ENCODE measurements at regions not wholly inside any gene's neighbourhood (a gene's known extent, or its start where the extent isn't known, plus 50 kb on each side); places are given as distances from the start of the nearest gene placed in this dataset.
"Not testable (repeated sequence)": the region's sequence is repeated elsewhere in the genome, so short reads cannot be mapped to it uniquely, and the experiment has no call there.

DNA sequence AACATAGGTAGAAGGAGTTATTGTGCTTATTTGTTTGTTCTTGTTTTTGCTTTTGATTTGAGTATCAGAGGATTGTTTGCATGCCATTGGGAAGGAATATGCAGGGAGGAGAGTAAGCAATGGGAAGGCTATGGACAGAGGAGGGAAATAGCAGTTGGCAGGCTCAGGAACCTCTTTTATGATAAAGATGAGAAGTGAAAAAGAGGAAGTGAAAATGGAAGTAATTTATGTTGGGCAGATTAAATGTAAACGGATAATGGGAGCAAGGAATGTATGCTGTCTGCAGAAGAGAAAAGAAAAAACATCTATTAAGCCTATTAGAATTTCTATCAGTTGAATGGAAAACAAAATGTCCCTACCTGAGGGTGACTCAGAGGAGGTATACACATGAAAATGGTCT lies 90.1 kb upstream of the NPSR1 start:
- no peaks in the 10 kb centered on the region for H3K36me3 ChIP-seq (ENCODE audit: insufficient read depth, low read length)
- no peaks in the 10 kb centered on the region for H3F3A ChIP-seq (ENCODE audit: low read depth)
- H3K4me3 ChIP-seq (ENCODE audit: low read length, poor library complexity, severe bottlenecking), result no peak overlapping the region
- no peaks in the 10 kb centered on the region for H3K79me2 ChIP-seq (ENCODE audit: insufficient read depth, low read length)
- TF ChIP-seq, protein P1, sequence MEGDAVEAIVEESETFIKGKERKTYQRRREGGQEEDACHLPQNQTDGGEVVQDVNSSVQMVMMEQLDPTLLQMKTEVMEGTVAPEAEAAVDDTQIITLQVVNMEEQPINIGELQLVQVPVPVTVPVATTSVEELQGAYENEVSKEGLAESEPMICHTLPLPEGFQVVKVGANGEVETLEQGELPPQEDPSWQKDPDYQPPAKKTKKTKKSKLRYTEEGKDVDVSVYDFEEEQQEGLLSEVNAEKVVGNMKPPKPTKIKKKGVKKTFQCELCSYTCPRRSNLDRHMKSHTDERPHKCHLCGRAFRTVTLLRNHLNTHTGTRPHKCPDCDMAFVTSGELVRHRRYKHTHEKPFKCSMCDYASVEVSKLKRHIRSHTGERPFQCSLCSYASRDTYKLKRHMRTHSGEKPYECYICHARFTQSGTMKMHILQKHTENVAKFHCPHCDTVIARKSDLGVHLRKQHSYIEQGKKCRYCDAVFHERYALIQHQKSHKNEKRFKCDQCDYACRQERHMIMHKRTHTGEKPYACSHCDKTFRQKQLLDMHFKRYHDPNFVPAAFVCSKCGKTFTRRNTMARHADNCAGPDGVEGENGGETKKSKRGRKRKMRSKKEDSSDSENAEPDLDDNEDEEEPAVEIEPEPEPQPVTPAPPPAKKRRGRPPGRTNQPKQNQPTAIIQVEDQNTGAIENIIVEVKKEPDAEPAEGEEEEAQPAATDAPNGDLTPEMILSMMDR (conservative IDR thresholded peaks at IDR 0.05; ENCODE audit: low read length), result no peak
- no peak for TF ChIP-seq EZH2phosphoT487 (IDR thresholded peaks at IDR 0.05; ENCODE audit: borderline replicate concordance)
- H3K9me3 ChIP-seq (ENCODE audit: insufficient read depth, low read depth, low read length), result no peaks in the 10 kb centered on the region
- H3K27me3 ChIP-seq (ENCODE audit: insufficient read depth, low read length, poor library complexity, severe bottlenecking), result no peaks in the 10 kb centered on the region
- no peak overlapping the region for H2AFZ ChIP-seq (ENCODE audit: low read length)
- H4K20me1 ChIP-seq (ENCODE audit: insufficient read depth, low read length, poor library complexity, severe bottlenecking), result no peaks in the 10 kb centered on the region
- no peaks in the 10 kb centered on the region for H3K4me1 ChIP-seq (ENCODE audit: insufficient read depth, low read length, poor library complexity, severe bottlenecking)
- H3K9me2 ChIP-seq (replicated peaks; ENCODE audit: low read depth, low read length), result no peaks in the 10 kb centered on the region
- H3K4me2 ChIP-seq (ENCODE audit: low read depth, low read length, poor library complexity, severe bottlenecking), result no peak overlapping the region
- H3K9ac ChIP-seq (ENCODE audit: low read depth, low read length, poor library complexity, severe bottlenecking), result no peak overlapping the region

GRCh38 chr7:34569975-34570699 lies 87.9 kb upstream of the NPSR1 start:
- Histone ChIP-seq H3K9me3 (ENCODE audit: insufficient read depth, low read depth, low read length) (no peaks in the 10 kb centered on the region), H3K27me3 (ENCODE audit: insufficient read depth, low read length, poor library complexity, severe bottlenecking) (no peaks in the 10 kb centered on the region), H3K79me2 (ENCODE audit: insufficient read depth, low read length) (no peaks in the 10 kb centered on the region), H2AFZ (ENCODE audit: low read length) (no peak overlapping the region), H3K4me1 (ENCODE audit: insufficient read depth, low read length, poor library complexity, severe bottlenecking) (no peaks in the 10 kb centered on the region), H3K9ac (ENCODE audit: low read depth, low read length, poor library complexity, severe bottlenecking) (no peak overlapping the region), H3K4me3 (ENCODE audit: low read length, poor library complexity, severe bottlenecking) (no peak overlapping the region), H3K9me2 (replicated peaks; ENCODE audit: low read depth, low read length) (no peaks in the 10 kb centered on the region), H4K20me1 (ENCODE audit: insufficient read depth, low read length, poor library complexity, severe bottlenecking) (no peaks in the 10 kb centered on the region), H3K4me2 (ENCODE audit: low read depth, low read length, poor library complexity, severe bottlenecking) (no peak overlapping the region), H3F3A (ENCODE audit: low read depth) (no peaks in the 10 kb centered on the region), H3K36me3 (ENCODE audit: insufficient read depth, low read length) (no peaks in the 10 kb centered on the region)
- TF ChIP-seq, protein P1 (conservative IDR thresholded peaks at IDR 0.05; ENCODE audit: low read length), result no peak
- TF ChIP-seq EZH2phosphoT487 (IDR thresholded peaks at IDR 0.05; ENCODE audit: borderline replicate concordance), result no peak

DNA sequence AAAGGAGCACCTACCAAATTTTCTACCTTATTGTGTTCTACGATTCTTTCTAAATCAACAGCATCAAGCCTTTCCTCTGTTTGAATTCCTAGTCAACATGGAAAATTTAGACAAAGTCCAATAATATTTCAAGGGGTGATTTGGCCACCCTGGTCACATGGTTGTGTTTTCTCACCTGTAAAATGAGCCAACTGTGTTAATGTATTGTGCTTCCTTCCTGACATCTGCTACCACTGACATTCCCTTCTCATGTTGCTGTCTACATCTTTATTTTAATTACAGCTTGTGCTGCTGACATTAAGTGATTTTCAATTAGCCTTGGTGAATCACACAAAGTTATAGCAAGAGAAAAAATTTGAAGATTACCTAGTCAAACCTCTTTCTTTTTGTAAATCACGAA lies 83.0 kb upstream of the NPSR1 start:
- no peak for TF ChIP-seq EZH2phosphoT487 (IDR thresholded peaks at IDR 0.05; ENCODE audit: borderline replicate concordance)
- TF ChIP-seq, protein P1 (conservative IDR thresholded peaks at IDR 0.05; ENCODE audit: low read length), result no peak
- Histone ChIP-seq H4K20me1 (ENCODE audit: insufficient read depth, low read length, poor library complexity, severe bottlenecking) (no peaks in the 10 kb centered on the region), H3K9me2 (replicated peaks; ENCODE audit: low read depth, low read length) (no peaks in the 10 kb centered on the region), H3K27me3 (ENCODE audit: insufficient read depth, low read length, poor library complexity, severe bottlenecking) (no peaks in the 10 kb centered on the region), H3K4me2 (ENCODE audit: low read depth, low read length, poor library complexity, severe bottlenecking) (no peak overlapping the region), H3K4me1 (ENCODE audit: insufficient read depth, low read length, poor library complexity, severe bottlenecking) (no peaks in the 10 kb centered on the region), H3F3A (ENCODE audit: low read depth) (no peaks in the 10 kb centered on the region), H2AFZ (ENCODE audit: low read length) (no peak overlapping the region), H3K79me2 (ENCODE audit: insufficient read depth, low read length) (no peaks in the 10 kb centered on the region), H3K9me3 (ENCODE audit: insufficient read depth, low read depth, low read length) (no peaks in the 10 kb centered on the region), H3K36me3 (ENCODE audit: insufficient read depth, low read length) (no peaks in the 10 kb centered on the region), H3K4me3 (ENCODE audit: low read length, poor library complexity, severe bottlenecking) (no peak overlapping the region), H3K9ac (ENCODE audit: low read depth, low read length, poor library complexity, severe bottlenecking) (no peak overlapping the region)

DNA sequence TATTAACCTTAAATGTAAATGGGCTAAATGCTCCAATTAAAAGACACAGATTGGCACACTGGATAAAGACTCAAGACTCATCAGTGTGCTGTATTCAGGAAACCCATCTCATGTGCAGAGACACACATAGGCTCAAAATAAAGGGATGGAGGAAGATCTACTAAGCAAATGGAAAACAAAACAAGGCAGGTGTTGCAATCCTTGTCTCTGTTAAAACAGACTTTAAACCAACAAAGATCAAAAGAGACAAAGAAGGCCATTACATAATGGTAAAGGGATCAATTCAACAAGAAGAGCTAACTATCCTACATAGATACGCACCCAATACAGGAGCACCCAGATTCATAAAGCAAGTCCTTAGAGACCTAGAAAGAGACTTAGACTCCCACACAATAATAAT lies 80.1 kb upstream of the NPSR1 start:
- H2AFZ ChIP-seq (ENCODE audit: low read length); H3K9me2 ChIP-seq (replicated peaks; ENCODE audit: low read depth, low read length); H3K4me3 ChIP-seq (ENCODE audit: low read length, poor library complexity, severe bottlenecking); H3K4me1 ChIP-seq (ENCODE audit: insufficient read depth, low read length, poor library complexity, severe bottlenecking); H4K20me1 ChIP-seq (ENCODE audit: insufficient read depth, low read length, poor library complexity, severe bottlenecking); H3K9me3 ChIP-seq (ENCODE audit: insufficient read depth, low read depth, low read length); H3K27me3 ChIP-seq (ENCODE audit: insufficient read depth, low read length, poor library complexity, severe bottlenecking); H3K36me3 ChIP-seq (ENCODE audit: insufficient read depth, low read length); H3F3A ChIP-seq (ENCODE audit: low read depth); H3K79me2 ChIP-seq (ENCODE audit: insufficient read depth, low read length); H3K9ac ChIP-seq (ENCODE audit: low read depth, low read length, poor library complexity, severe bottlenecking); H3K4me2 ChIP-seq (ENCODE audit: low read depth, low read length, poor library complexity, severe bottlenecking): not testable (repeated sequence)

DNA sequence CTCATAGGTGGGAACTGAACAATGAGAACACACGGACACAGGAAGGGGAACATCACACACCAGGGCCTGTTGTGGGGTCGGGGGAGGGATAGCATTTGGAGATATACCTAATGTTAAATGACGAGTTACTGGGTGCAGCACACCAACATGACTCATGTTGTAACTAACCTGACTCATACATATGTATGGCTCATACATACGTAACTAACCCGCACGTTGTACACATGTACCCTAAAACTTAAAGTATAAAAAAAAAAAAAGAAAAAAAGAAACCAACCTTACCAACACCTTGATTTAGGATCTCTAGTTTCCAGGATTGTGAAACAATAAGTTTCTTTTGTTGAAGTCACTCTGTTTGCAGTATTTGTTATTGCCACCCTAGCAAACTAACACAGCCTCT lies 76.3 kb upstream of the NPSR1 start:
- H3K9ac ChIP-seq (ENCODE audit: low read depth, low read length, poor library complexity, severe bottlenecking); H3K9me3 ChIP-seq (ENCODE audit: insufficient read depth, low read depth, low read length); H3K4me2 ChIP-seq (ENCODE audit: low read depth, low read length, poor library complexity, severe bottlenecking); H3K9me2 ChIP-seq (replicated peaks; ENCODE audit: low read depth, low read length); H3K27me3 ChIP-seq (ENCODE audit: insufficient read depth, low read length, poor library complexity, severe bottlenecking); H2AFZ ChIP-seq (ENCODE audit: low read length); H3K4me3 ChIP-seq (ENCODE audit: low read length, poor library complexity, severe bottlenecking); H3K79me2 ChIP-seq (ENCODE audit: insufficient read depth, low read length); H3K36me3 ChIP-seq (ENCODE audit: insufficient read depth, low read length); H3K4me1 ChIP-seq (ENCODE audit: insufficient read depth, low read length, poor library complexity, severe bottlenecking); H4K20me1 ChIP-seq (ENCODE audit: insufficient read depth, low read length, poor library complexity, severe bottlenecking); H3F3A ChIP-seq (ENCODE audit: low read depth): not testable (repeated sequence)

Data from Loucy (cell line).